ENCODE measurements at regions not wholly inside any gene's neighbourhood (a gene's known extent, or its start where the extent isn't known, plus 50 kb on each side); places are given as distances from the start of the nearest gene placed in this dataset.

- TF ChIP-seq CTCF (IDR thresholded peaks at IDR 0.05) (no peak), EZH2 (IDR thresholded peaks at IDR 0.05) (no peak), EZH2phosphoT487 (IDR thresholded peaks at IDR 0.05) (no peak)
Measured at GRCh38 chr5:38621331-38621730, 64.9 kb upstream of the LIFR start.

Measured in neural progenitor cell (in vitro differentiated cells).